ENCODE measurements at regions not wholly inside any gene's neighbourhood (a gene's known extent, or its start where the extent isn't known, plus 50 kb on each side); places are given as distances from the start of the nearest gene placed in this dataset.

DNA sequence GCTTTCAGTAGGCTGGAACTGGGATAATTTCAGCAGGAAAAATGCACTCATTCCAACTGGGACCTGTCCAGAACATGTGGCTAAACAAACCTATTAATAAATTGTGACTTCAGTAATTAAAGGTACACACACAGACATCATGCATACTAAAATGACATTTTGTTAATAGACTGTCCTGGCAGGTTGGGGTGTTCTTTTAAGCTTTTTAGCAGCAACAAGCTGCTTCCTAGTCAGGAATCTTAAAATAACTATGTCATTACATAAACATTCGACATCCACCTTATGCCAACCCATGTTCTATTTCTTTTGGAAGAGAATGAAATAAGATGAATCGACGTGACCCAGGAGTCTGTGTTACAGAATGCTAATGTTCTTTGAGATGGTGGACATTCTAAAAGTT is 435.7 kb downstream of the TXNL1 start:
- Histone ChIP-seq H3K9me3 (replicated peaks; ENCODE audit: insufficient read depth, low read length) (no peaks in the 10 kb centered on the region), H3K36me3 (replicated peaks; ENCODE audit: insufficient read depth, low read length) (no peaks in the 10 kb centered on the region), H3K27ac (ENCODE audit: low read length) (no peak overlapping the region), H3K4me2 (ENCODE audit: low read depth, low read length) (no peak overlapping the region), H3K9ac (ENCODE audit: low read length) (no peak overlapping the region), H2AFZ (ENCODE audit: low read length) (no peak overlapping the region), H3K9me2 (replicated peaks; ENCODE audit: insufficient read depth, low read length) (no peaks in the 10 kb centered on the region), H3K4me3 (ENCODE audit: low read length) (no peak overlapping the region), H3K27me3 (replicated peaks; ENCODE audit: insufficient read depth, low read length) (no peaks in the 10 kb centered on the region), H3K79me2 (ENCODE audit: low read length) (no peaks in the 10 kb centered on the region), H3F3A (ENCODE audit: insufficient read depth, low read length) (no peaks in the 10 kb centered on the region), H4K20me1 (ENCODE audit: insufficient read depth, low read length) (no peaks in the 10 kb centered on the region), H3K4me1 (ENCODE audit: low read length) (no peaks in the 10 kb centered on the region)
- TF ChIP-seq EZH2 (optimal IDR thresholded peaks at IDR 0.05; ENCODE audit: low read depth, low read length) (no peak), EZH2phosphoT487 (IDR thresholded peaks at IDR 0.05; ENCODE audit: low read length) (no peak)
- TF ChIP-seq, protein P1, sequence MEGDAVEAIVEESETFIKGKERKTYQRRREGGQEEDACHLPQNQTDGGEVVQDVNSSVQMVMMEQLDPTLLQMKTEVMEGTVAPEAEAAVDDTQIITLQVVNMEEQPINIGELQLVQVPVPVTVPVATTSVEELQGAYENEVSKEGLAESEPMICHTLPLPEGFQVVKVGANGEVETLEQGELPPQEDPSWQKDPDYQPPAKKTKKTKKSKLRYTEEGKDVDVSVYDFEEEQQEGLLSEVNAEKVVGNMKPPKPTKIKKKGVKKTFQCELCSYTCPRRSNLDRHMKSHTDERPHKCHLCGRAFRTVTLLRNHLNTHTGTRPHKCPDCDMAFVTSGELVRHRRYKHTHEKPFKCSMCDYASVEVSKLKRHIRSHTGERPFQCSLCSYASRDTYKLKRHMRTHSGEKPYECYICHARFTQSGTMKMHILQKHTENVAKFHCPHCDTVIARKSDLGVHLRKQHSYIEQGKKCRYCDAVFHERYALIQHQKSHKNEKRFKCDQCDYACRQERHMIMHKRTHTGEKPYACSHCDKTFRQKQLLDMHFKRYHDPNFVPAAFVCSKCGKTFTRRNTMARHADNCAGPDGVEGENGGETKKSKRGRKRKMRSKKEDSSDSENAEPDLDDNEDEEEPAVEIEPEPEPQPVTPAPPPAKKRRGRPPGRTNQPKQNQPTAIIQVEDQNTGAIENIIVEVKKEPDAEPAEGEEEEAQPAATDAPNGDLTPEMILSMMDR (IDR thresholded peaks at IDR 0.05; ENCODE audit: low read length): no peak
- DNase-seq: no peak

DNA sequence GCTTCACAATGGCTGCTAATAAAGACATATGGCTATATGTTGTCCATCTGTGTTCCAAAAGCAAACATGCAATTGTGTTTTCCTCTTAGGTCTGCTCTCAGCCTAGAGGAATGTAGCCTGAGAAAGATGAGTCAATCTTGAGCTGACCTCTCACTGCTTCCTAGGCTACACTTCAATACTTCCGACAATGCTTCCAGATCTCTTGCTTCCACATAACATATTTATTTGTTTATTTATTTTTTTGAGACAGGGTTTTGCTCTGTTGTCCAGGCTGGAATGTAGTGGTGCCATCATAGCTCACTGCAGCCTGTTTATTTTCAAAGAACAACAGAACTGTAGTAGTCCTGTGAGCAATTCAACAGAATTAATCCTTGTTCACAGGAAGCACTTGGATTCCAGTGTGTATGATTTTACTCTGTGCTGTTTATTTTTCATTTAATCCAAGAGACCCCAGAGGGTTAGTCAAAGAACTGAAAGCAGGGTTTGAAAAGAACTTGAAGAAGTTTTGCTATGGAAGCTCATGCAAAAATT is 437.9 kb downstream of the TXNL1 start:
- Histone ChIP-seq H2AFZ (ENCODE audit: low read length) (no peak overlapping the region), H3K4me1 (ENCODE audit: low read length) (no peaks in the 10 kb centered on the region; the same call in 1 of the 2 replicates), H3K9me3 (replicated peaks; ENCODE audit: insufficient read depth, low read length) (no peaks in the 10 kb centered on the region), H3K4me2 (ENCODE audit: low read depth, low read length) (no peak overlapping the region), H3K9me2 (replicated peaks; ENCODE audit: insufficient read depth, low read length) (no peaks in the 10 kb centered on the region), H3K79me2 (ENCODE audit: low read length) (no peaks in the 10 kb centered on the region), H4K20me1 (ENCODE audit: insufficient read depth, low read length) (no peaks in the 10 kb centered on the region), H3F3A (ENCODE audit: insufficient read depth, low read length) (no peaks in the 10 kb centered on the region), H3K27ac (ENCODE audit: low read length) (no peak overlapping the region), H3K9ac (ENCODE audit: low read length) (no peak overlapping the region), H3K4me3 (ENCODE audit: low read length) (no peak overlapping the region), H3K27me3 (replicated peaks; ENCODE audit: insufficient read depth, low read length) (no peaks in the 10 kb centered on the region), H3K36me3 (replicated peaks; ENCODE audit: insufficient read depth, low read length) (no peaks in the 10 kb centered on the region)
- TF ChIP-seq, protein P1 (IDR thresholded peaks at IDR 0.05; ENCODE audit: low read length): no peak
- no peak for TF ChIP-seq EZH2 (optimal IDR thresholded peaks at IDR 0.05; ENCODE audit: low read depth, low read length)
- no peak for TF ChIP-seq EZH2phosphoT487 (IDR thresholded peaks at IDR 0.05; ENCODE audit: low read length)
- DNase-seq: no peak

DNA sequence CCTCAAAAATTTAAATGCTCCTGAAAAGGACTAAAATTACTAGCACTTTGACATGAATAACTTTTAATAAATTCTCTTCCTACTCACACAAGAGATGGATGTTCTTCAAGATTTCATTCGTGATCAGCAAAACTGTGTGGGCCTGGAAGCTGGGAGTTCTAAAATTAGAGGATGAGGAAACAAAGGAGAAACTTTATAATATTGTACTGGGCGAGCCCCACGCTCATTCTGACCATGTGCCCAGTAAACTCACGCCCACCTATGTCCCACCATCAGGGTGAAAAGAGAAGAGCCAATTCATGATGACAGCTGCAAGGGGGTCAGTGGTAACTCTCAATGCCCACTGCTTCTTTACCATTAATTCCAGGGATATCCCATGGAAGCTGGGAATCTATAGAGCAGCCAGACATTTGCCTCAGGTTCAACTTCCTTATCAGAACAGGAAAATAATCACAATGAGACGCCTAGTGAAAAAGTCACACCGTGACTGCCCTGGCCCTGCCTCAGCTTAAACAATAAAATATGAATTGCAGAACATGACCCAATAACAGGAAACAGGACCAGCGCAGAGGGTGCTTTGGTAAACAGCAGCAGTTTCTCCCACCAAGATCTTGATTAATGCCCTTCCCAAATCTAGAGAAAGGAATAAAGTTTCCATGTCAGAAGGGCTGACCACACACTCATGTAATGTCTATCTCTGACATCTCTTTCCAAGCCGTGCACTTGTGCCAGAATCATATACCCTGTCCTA is 438.6 kb downstream of the TXNL1 start:
- Histone ChIP-seq H3K4me2 (ENCODE audit: low read depth, low read length) (no peak overlapping the region), H2AFZ (ENCODE audit: low read length) (no peak overlapping the region)
- no peak for DNase-seq

More for the DNA sequence above, 438.6 kb downstream of the TXNL1 start:
- no peaks in the 10 kb centered on the region for H3F3A ChIP-seq (ENCODE audit: insufficient read depth, low read length)
- no peak overlapping the region for H3K4me3 ChIP-seq (ENCODE audit: low read length)
- no peaks in the 10 kb centered on the region for H4K20me1 ChIP-seq (ENCODE audit: insufficient read depth, low read length)
- H3K79me2 ChIP-seq (ENCODE audit: low read length): no peaks in the 10 kb centered on the region
- no peak overlapping the region for H3K9ac ChIP-seq (ENCODE audit: low read length)
- TF ChIP-seq EZH2 (optimal IDR thresholded peaks at IDR 0.05; ENCODE audit: low read depth, low read length) (no peak), EZH2phosphoT487 (IDR thresholded peaks at IDR 0.05; ENCODE audit: low read length) (no peak)
- TF ChIP-seq, protein P1 (IDR thresholded peaks at IDR 0.05; ENCODE audit: low read length): no peak
- H3K9me2 ChIP-seq (replicated peaks; ENCODE audit: insufficient read depth, low read length): no peaks in the 10 kb centered on the region
- H3K27me3 ChIP-seq (replicated peaks; ENCODE audit: insufficient read depth, low read length): no peaks in the 10 kb centered on the region
- H3K9me3 ChIP-seq (replicated peaks; ENCODE audit: insufficient read depth, low read length): no peaks in the 10 kb centered on the region
- no peaks in the 10 kb centered on the region; the same call in 1 of the 2 replicates for H3K4me1 ChIP-seq (ENCODE audit: low read length)
- H3K36me3 ChIP-seq (replicated peaks; ENCODE audit: insufficient read depth, low read length): no peaks in the 10 kb centered on the region
- no peak overlapping the region for H3K27ac ChIP-seq (ENCODE audit: low read length)

Measured in MM.1S (cell line).